ENCODE measurements at regions not wholly inside any gene's neighbourhood (a gene's known extent, or its start where the extent isn't known, plus 50 kb on each side); places are given as distances from the start of the nearest gene placed in this dataset.

DNA sequence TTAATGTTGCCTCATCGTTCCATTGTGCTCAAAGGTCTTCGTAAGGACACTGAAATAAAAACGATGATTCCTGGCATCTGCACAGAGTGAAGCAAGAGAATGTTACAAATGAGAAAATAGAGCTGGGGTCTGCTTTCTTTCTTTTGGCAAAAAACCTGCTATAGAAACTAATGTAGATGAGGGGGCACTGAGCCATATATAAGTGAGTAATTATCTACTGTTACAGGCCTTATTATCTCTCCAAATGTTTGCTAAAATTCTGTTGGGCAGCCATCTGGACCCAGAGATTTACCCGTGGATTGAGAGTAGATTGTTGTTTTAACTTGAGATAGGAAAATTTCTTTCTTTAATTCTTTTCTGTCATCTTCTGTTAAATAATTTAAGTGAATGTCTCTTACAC, 472.5 kb upstream of the PIK3C3 start:
- in situ Hi-C loops (cut with HindIII; ENCODE audit: low sequenced_read_pairs): no loop called here

DNA sequence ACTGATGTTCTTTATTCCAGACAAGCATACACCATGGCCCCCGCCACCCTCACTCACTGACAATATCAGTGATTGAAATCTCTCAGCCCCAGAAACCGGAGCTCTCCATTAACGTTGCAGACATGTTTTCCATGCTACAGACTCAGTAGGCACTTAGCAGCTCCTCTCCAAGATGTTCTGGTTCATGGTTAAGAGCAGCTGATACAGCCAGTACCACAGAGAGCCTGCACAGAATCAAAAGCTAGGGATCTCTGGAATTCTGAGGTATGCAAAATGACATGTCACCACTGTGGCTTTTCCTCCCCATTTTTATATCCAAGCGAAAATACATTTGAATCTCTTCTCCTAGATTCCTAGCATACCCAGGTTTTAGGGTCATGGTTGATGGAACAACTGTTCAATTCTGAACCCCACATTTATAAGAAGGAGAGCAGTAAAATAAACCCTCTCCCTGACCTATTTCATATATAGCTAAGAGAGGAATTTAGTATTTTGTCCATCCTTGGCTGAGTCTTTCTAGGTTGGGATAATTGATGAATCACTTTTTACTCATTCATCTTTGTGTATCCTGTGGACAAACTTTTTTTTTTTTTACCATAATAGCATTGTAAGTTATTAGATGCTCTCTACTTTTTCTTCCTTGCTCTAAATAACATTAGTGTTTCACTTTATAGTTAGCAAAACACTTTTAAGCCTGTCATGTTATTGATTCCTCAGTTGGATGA, 488.4 kb upstream of the PIK3C3 start:
- in situ Hi-C loops (cut with HindIII; ENCODE audit: low sequenced_read_pairs): no loop called here

DNA sequence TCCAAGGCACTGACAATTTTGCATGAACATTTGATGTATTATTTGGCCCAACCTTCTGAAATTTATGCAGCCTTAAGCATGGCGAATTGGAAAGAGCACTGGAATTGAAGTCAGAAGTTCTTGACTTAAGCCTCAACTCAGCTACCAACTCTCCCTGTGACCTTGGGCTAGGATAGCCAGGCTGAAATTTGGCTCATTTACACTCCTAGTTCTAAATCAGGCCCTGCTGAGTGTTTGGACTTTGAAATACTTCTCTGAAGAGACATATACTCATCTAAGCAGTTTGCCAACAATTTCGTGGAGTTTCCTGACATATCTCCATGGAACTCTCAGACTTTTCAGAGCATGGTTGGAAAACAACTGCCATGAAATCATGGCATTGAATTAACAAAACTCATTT, 489.6 kb upstream of the PIK3C3 start:
- in situ Hi-C loops (cut with HindIII; ENCODE audit: low sequenced_read_pairs): no loop called here

DNA sequence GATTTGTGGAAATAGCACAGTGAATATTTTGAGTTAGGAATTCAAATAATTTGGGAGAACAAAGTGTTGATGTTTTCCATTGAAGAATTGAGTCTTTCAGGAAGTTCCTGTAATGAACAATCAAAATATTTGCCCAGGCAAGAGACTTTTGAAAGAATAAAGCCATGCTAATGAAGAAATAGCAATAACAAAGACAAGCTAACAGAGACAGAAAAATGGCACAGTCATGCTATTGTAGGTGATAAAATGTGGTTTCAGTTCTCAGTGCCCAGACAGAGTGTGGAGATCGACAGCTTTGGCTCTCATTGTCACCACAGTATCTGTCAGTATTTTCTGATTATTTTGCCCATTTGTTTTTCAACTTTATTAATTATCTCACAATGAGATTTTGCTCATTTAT, 490.8 kb upstream of the PIK3C3 start:
- in situ Hi-C loops (cut with HindIII; ENCODE audit: low sequenced_read_pairs): no loop called here

DNA sequence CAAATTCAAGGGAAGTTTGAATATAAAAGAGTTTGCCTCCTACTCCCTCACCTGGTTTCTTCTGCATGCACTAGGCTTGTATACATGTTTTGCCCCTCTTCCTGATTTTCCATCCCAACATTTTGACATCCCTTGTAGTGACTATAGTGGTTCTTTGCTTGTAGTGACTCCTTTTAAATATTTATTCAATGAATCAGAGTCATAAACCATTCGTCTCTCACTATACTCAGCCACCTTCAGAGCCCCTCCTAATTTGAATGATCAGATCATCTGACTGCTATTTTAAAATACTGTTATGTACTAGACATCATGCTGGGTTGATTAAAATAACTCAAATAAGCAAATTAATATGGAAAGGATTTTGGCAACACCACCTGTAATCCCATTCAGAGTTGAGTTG, 492.1 kb upstream of the PIK3C3 start:
- in situ Hi-C loops (cut with HindIII; ENCODE audit: low sequenced_read_pairs): no loop called here

DNA sequence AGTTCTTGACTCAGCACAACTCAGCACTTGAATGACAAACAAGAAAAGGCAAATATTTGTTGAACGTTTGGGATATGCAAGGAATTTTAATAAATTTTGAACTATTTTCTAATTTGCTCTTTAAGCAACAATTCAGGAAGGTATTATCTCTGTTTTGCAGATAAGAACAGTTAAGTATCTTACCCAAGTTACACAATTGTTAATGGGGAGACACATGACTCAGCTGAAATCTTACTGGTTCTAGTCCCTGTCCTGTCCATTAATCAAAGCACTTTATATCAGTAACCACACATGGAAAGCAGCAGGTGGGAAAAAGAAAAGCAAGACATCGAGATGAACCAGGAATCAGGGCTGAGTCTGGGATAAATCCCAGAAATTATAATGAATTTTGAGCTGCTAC, 493.9 kb upstream of the PIK3C3 start:
- in situ Hi-C loops (cut with HindIII; ENCODE audit: low sequenced_read_pairs): no loop called here

DNA sequence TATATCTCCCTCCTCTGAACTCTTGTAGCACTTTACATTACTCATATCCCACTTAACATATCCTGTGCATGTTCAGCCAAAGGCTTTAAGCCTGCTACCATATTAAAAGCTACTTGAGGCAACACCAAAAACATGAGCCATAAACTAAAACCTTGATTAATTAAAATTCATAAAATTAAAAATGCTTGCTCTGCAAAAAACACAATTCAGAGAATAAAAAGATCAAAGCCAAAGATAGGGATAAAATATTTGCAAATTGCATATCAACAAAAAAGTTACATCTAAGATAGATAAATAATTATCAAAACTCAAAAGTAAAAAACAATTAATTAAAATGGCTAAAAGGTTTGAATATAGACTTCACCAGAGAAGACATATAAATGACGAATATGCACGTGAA, 495.4 kb upstream of the PIK3C3 start:
- in situ Hi-C loops (cut with HindIII; ENCODE audit: low sequenced_read_pairs): no loop called here

DNA sequence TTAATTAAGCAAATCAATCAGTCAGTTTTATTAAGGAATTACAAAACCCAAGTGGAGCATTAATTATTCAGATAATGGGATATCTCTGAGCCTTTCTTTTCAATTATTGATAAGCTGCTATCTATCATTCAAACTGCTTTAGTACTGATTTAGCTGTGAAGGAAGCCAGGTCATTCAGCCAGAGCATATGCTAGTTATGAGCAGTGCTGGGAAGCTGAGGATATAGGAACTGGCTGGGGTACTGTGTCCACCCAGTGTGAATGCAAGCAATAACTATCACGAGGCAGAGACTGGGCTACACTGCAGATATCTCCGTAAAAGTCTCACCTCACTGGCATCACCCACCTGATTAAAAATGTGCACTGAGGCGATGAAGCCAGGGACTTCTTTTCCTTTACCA, 496.7 kb upstream of the PIK3C3 start:
- in situ Hi-C loops (cut with HindIII; ENCODE audit: low sequenced_read_pairs): no loop called here

DNA sequence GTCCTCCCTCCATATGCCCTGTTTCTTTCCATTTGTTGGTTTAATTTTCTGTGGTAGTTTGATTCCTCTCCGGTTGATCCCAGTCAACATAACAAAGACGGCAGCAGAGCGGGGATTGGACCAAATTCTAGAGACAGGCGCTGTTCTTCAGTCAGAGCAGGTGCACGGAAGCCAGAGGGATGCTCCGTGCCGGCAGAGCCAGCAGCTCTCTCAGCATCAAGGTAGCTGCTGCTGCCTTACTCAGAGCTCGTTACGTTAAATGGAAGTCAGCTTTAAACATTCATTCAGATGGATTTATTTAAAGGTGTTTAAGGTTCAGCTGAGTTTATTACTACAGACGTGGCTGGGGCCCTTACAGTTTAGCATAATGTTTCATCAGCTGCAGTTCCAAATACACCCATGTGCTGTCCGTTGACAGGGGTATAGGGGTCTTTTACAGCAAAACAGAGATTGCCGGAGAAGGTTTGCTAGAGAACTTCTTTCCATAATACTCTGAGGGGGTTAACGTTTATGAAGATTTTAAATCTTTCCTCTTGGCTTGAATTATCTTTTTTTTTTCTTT, 497.2 kb upstream of the PIK3C3 start:
- in situ Hi-C loops (cut with HindIII; ENCODE audit: low sequenced_read_pairs): no loop called here

DNA sequence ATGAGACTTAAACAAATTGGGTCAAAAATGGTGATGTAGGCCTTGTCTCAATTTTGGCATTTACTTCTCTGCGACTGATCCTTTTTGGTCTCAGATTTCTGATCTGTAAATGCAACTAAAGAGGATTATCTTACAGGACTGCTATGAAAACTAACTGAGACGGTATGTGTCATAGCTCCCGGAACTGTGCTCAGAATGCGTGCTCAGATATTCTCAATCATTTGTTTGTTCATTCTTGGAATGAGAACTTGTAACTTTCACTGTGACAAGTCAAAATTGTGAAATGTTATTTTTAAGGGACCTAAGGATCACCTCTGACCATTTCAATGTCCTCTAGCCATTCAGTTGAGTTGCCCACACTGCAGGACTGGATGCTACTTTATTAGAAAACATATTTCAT, 498.2 kb upstream of the PIK3C3 start:
- in situ Hi-C loops (cut with HindIII; ENCODE audit: low sequenced_read_pairs): no loop called here

DNA sequence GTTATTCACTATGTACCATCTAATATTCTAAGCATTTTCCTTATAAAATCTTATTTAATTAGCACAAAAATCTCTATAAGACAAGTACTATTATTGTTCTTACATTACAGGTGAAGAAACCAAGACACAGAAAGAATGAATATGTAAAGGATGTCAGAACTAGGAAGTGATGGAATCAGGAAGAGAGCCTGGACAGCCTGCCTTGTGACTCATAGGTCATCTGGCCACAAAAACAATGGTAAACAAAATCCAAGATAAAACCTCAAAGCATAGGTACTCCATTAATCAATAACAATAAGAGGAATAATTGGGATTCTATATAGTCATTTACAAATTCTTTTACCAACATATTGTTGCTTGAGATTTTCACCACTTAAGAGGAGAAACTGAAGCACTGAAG, 505.4 kb upstream of the PIK3C3 start:
- in situ Hi-C loops (cut with HindIII; ENCODE audit: low sequenced_read_pairs): no loop called here

DNA sequence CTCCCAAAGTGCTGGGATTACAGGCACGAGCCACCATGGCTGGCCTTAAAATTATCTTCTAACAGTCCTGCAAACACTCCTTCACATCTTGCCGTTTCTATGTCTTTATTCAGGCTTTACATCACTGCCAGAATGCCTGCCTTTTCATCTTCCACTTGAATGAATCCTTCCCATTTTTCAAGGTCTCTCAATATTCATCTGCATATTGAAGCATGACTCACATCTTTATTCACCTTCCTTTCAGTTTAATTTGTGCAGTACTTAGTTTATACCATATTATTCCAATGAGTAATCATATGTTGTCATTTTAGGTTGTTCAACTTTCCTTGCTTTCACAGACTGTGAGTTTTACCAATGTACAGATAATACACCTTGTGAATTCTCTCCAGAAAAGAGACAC, 510.1 kb upstream of the PIK3C3 start:
- in situ Hi-C loops (cut with HindIII; ENCODE audit: low sequenced_read_pairs): no loop called here

DNA sequence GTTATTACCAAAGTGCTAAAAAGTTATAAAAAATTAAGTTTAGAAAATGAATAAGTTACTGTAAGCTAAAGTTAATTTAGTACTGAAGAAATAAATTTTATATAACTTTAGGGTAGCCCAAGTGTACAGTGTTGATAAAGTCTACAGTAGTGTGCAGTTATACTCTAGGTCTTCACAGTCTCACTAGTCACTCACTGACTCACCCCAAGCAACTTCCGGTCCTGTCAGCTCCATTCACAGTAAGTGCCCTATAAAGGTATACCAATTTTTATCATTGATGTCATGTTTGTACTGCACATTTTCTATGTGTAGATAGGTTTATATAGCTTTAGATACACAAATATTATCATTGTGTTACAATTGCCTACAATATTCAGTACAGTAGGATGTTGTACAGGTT, 518.3 kb upstream of the PIK3C3 start:
- in situ Hi-C loops (cut with HindIII; ENCODE audit: low sequenced_read_pairs): no loop called here

DNA sequence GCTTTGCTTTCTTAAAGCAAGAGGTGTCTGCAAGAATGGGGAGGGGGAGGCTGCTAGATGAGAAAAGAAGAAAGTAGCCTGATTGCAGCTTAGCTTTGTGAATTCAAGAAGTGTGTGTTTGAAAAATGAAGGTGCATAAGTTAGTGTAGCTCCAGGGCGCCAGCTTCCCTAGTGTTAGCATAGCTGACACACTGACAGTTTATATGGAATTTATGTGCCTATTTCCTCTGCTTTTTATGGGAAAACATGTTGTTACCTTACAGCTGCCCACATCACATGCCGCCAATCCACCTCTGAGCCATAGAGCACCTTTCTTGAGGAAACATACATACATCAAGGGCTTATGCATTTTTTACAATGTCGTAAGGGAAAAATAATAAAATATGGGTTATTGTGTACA, 536.4 kb upstream of the PIK3C3 start:
- in situ Hi-C loops (cut with HindIII; ENCODE audit: low sequenced_read_pairs): no loop called here

DNA sequence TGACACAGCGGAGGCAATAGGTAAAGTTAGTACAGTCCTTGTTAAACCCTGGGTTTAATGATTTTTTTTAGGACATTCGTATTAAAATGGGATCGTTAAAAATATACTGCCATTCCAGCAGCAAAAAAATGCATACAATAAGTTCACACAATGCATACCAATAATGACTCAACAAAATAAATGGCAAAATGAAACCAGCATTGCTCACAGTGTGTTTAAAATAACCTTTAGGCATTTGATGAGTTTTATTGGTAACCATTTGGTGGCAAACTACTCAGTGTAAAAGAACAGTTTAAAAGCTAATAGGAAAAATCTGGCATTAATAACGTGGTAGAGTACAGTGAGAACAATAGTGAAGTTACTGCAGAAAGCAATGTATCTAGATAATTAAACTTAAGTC, 539.0 kb upstream of the PIK3C3 start:
- in situ Hi-C loops (cut with HindIII; ENCODE audit: low sequenced_read_pairs): no loop called here

DNA sequence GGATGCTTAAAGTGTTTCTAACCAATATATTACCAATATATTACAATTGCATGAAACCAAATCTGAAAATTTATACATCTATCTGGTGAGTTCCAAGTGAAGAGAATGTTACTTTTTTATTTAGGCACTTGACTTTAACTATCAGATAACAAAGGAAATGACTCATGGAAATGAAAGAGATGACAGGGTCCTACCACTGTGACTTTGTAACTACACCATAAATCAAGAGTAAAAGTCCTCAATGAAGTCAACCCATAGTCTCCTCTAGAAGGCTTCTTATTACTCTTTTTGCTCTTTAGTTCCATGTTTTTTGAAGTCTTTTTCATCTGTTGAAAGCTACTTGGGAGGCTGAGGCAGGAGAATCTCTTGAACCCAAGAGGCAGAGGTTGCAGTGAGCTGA, 545.0 kb upstream of the PIK3C3 start:
- in situ Hi-C loops (cut with HindIII; ENCODE audit: low sequenced_read_pairs): no loop called here

DNA sequence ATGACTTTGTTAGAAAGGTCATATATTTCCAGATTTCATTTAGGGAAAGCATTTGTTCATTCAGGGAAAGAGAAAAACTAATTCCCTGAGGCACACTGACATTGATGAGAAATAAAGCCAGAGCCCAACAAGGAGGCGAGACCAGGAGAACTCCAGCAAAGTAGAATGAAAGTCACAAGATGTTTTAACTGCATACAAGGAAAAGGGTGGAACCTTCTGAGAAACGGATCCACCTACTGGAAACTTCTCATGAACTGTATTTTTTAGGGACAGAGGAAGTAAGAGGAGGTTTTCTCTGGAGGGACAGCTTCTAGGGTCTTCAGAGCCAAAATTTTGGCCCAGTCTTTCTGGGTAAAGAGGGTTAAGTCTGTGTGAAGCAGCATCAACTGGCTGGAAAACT, 548.2 kb upstream of the PIK3C3 start:
- in situ Hi-C loops (cut with HindIII; ENCODE audit: low sequenced_read_pairs): no loop called here

DNA sequence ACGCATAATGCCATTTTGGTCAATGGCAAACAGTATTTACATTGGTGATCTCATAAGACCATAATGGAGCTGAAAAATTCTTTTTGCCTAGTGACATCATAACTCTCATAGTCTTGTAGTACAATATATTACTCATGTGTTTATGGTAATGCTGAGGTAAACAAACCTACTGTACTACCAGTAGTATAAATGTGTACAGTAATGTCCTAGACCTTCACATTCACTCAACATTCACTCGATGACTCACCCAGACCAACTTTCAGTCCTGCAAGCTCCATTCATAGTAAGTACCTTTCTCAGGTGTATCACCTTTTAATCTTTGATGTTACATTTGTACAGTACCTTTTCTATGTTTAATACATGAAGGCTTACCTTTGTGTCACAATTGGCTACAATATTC, 558.2 kb upstream of the PIK3C3 start:
- in situ Hi-C loops (cut with HindIII; ENCODE audit: low sequenced_read_pairs): no loop called here

DNA sequence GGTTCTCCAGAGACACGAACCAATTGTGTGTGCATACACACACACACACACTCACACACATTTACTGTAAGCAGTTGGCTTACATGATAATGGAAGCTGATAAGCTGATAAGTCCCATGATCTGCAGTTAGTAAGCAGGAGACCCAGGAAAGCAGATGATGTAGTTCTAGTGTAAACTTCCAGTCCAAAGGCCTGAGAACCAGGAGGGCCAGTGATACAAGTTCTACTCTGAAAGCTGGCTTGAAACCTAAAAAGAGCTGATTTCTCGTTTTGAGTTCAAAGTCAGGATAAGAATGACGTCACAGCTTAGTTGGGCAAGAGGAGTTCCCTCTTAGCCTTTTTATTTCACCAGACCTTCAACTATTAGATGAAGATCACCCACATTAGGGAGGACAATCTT, 558.8 kb upstream of the PIK3C3 start:
- in situ Hi-C loops (cut with HindIII; ENCODE audit: low sequenced_read_pairs): no loop called here

DNA sequence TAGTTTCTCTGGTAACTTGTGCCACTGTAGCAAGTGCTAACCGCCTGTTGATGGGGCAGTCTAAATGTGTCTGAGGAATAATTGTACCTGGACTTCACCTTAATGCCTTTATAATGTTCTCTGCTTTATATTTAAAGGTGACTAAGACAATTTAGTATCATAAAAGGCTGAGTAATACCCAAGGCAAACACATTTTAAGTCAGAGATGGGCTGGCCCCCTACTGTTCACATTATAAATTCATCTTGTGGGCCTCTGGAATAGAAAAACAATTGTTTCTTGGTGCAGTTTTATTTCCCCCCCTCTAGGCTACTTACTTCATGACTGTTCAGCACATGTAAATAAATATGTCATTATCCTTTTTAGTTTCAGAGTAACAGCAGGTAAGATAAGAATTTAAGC, 559.3 kb upstream of the PIK3C3 start:
- in situ Hi-C loops (cut with HindIII; ENCODE audit: low sequenced_read_pairs): no loop called here

DNA sequence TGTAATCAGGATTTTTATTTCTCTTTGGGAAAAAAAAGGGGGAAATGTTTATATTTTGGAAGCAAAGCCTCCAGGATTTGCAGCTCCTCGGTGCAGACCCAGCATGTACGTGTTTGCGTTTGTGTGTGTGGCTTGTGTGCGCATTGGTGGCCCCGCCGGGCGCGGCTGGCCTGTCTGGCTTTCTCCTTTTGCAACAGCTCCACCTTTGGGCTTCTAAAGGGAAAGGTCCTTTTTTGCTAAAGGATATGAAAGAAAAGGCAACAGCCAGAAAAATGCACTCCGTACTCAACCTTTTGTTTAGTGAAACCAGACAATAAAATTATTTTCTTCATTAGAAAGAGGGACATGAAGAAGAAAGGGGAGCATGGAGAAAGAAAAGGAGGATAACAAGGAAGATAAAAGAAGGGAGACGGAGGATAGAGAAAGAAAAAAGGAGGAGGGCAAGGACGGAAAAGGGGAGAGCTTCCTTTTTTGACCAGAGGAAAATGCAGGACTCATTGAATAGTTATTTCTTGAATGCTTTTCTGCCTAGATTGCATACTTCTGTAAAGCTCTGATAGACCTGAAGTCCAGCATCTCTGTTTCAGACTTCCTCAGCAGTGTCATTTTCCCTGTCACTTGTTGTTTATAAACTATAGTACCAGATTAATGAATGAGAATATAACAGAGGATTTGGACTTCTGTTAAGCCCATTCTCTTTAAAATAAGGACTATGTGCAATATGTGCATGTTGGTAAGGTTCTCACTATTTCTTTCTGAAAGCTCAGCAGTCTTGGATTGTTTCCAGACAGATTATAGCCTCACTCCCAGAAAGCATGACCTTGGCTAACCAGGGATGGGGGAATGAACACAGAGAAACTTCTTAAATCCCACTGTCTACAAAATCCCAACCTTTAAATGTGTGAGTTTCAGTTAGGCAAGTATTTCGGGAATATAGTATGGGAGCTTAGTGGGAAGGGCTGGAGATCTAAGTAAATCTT, 563.1 kb upstream of the PIK3C3 start:
- in situ Hi-C loops (cut with HindIII; ENCODE audit: low sequenced_read_pairs): no loop called here

DNA sequence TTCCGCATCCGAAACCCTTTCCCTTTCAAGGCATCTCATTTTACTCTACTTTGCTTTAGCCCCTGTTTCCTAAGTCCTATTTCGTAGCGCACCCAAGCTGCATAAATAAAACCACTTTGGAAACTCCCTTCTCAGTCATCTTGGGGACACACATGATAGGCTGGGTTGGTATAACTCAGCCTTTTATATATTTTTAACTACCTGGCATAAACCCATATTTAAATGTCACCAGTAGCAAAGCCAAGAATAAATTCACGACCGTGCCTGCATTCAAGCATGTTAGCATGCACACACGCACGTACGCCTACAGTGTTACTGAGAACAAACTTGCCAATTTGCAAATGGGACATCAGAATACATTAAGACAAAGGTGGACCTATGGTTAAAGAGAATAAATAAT, 564.7 kb upstream of the PIK3C3 start:
- in situ Hi-C loops (cut with HindIII; ENCODE audit: low sequenced_read_pairs): no loop called here

Data from DLD1 (cell line).